ENCODE measurements at regions not wholly inside any gene's neighbourhood (a gene's known extent, or its start where the extent isn't known, plus 50 kb on each side); places are given as distances from the start of the nearest gene placed in this dataset.
"Not testable (repeated sequence)": the region's sequence is repeated elsewhere in the genome, so short reads cannot be mapped to it uniquely, and the experiment has no call there.

DNA sequence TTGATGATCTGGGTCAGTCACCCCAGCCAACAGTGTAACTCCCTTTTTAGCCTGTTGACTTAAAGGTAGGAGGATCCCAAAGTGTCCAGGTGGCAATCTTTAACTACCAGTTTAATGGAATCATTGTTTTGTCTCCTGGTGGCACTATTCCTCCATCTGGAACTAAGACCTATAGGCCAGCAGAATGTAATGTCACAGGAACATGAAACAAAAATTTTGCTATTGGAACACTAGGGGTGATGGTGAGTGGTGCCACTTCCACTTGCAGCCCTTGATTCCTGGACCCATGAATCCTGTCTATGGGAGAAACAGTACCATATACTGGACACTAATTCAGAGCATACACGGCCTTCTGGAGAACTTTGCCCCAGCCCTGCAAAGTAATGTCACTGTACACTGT is 219.5 kb upstream of the RASA1 start:
- WGBS (ENCODE audit: insufficient coverage), result 86% methylated on average over 1 of the region's 1 CpG
- H3K9ac ChIP-seq (ENCODE audit: low read length), result no peak overlapping the region
- DNase-seq (no peak), ATAC-seq (ENCODE audit: low read depth) (no peak)
- ChIA-PET CTCF (no interaction called here), POLR2A (no interaction called here)
- no peaks in the 10 kb centered on the region for H3K79me2 ChIP-seq (ENCODE audit: control insufficient read depth, insufficient read depth, low read length)
- no peak overlapping the region for H3K4me3 ChIP-seq (ENCODE audit: control extremely low read depth in 1 of 5, extremely low read depth in 1 of 5, insufficient read depth in 1 of 5, low read depth in 2 of 5, low read length in 4 of 5)
- H3K27me3 ChIP-seq (replicated peaks in 1 of 4; ENCODE audit: control extremely low read depth in 1 of 4, control insufficient read depth in 3 of 4, insufficient read depth in 4 of 4, low read length in 3 of 4), result no peaks in the 10 kb centered on the region
- TF ChIP-seq EZH2 (IDR thresholded peaks at IDR 0.05; ENCODE audit: borderline replicate concordance, insufficient read depth, low read depth, low read length, poor library complexity, severe bottlenecking), result no peak
- TF ChIP-seq, protein P1, sequence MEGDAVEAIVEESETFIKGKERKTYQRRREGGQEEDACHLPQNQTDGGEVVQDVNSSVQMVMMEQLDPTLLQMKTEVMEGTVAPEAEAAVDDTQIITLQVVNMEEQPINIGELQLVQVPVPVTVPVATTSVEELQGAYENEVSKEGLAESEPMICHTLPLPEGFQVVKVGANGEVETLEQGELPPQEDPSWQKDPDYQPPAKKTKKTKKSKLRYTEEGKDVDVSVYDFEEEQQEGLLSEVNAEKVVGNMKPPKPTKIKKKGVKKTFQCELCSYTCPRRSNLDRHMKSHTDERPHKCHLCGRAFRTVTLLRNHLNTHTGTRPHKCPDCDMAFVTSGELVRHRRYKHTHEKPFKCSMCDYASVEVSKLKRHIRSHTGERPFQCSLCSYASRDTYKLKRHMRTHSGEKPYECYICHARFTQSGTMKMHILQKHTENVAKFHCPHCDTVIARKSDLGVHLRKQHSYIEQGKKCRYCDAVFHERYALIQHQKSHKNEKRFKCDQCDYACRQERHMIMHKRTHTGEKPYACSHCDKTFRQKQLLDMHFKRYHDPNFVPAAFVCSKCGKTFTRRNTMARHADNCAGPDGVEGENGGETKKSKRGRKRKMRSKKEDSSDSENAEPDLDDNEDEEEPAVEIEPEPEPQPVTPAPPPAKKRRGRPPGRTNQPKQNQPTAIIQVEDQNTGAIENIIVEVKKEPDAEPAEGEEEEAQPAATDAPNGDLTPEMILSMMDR (IDR thresholded peaks at IDR 0.05), result no peak
- H3K4me2 ChIP-seq (replicated peaks; ENCODE audit: low read depth, low read length, poor library complexity, severe bottlenecking), result no peak overlapping the region
- H2AFZ ChIP-seq (ENCODE audit: insufficient read depth, low read depth, low read length, poor library complexity, severe bottlenecking), result no peak overlapping the region
- Mint-ChIP-seq H3K27me3 (peaks cover 9% of the 10 kb centered on the region), H3K4me3 (no peak overlapping the region), H3K4me1 (peaks cover 13% of the 10 kb centered on the region), H3K9me3 (ENCODE audit: insufficient read depth) (peaks cover 11% of the 10 kb centered on the region), H3K27ac (no peak overlapping the region)
- peaks cover 0 to 4% of the 10 kb centered on the region in 2 donors for H3K4me1 ChIP-seq (ENCODE audit: control insufficient read depth in 2 of 2, insufficient read depth in 2 of 2, low read length in 2 of 2)
- peaks cover 2 to 19% (median 12%) of the 10 kb centered on the region in 3 donors for H3K9me3 ChIP-seq (ENCODE audit: control extremely low read depth in 1 of 3, control insufficient read depth in 2 of 3, insufficient read depth in 1 of 3, low read length in 2 of 3)
- no peak overlapping the region for H3K27ac ChIP-seq (ENCODE audit: low read length in 2 of 2)
- no peaks in the 10 kb centered on the region for H3K36me3 ChIP-seq (replicated peaks in 1 of 2; ENCODE audit: control extremely low read depth in 1 of 2, control insufficient read depth in 1 of 2, extremely low read depth in 1 of 2, insufficient read depth in 2 of 2, low read length in 1 of 2)
- intact Hi-C loops (cut with micrococcal nuclease), result no loop called here
- H4K20me1 ChIP-seq (ENCODE audit: control insufficient read depth, insufficient read depth, low read length, poor library complexity, severe bottlenecking), result no peaks in the 10 kb centered on the region

DNA sequence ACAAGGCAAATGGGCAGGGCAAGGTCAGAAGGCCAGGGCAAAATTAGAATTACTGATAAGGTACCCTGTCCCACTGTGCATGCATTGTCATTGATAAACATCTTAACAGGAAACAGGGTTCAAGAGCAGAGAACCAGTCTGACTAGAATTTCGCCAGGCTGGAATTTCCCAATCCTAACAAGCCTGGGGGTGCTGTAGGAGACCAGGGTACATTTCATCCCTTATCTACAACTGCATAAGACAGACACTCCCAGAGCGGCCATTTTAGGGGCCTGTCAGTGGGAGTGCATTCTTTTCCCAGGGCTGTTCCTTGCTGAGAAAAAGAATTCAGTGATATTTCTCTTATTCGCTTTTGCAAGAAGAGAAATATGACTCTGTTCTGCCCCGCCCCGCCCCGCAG is 218.7 kb upstream of the RASA1 start:
- H3K4me2 ChIP-seq (replicated peaks; ENCODE audit: low read depth, low read length, poor library complexity, severe bottlenecking); H3K27ac Mint-ChIP-seq; CTCF ChIA-PET; H3K4me1 ChIP-seq (ENCODE audit: control insufficient read depth in 2 of 2, insufficient read depth in 2 of 2, low read length in 2 of 2); H3K79me2 ChIP-seq (ENCODE audit: control insufficient read depth, insufficient read depth, low read length); H3K36me3 ChIP-seq (replicated peaks in 1 of 2; ENCODE audit: control extremely low read depth in 1 of 2, control insufficient read depth in 1 of 2, extremely low read depth in 1 of 2, insufficient read depth in 2 of 2, low read length in 1 of 2); ATAC-seq (ENCODE audit: low read depth); H4K20me1 ChIP-seq (ENCODE audit: control insufficient read depth, insufficient read depth, low read length, poor library complexity, severe bottlenecking); H3K27ac ChIP-seq (ENCODE audit: low read length in 2 of 2); intact Hi-C loops (cut with micrococcal nuclease); H2AFZ ChIP-seq (ENCODE audit: insufficient read depth, low read depth, low read length, poor library complexity, severe bottlenecking); DNase-seq; POLR2A ChIA-PET; H3K9ac ChIP-seq (ENCODE audit: low read length); H3K4me3 Mint-ChIP-seq; H3K27me3 ChIP-seq (replicated peaks in 1 of 4; ENCODE audit: control extremely low read depth in 1 of 4, control insufficient read depth in 3 of 4, insufficient read depth in 4 of 4, low read length in 3 of 4); H3K27me3 Mint-ChIP-seq; H3K4me3 ChIP-seq (ENCODE audit: control extremely low read depth in 1 of 5, extremely low read depth in 1 of 5, insufficient read depth in 1 of 5, low read depth in 2 of 5, low read length in 4 of 5): not testable (repeated sequence)
- WGBS (ENCODE audit: insufficient coverage), result 100% methylated on average over 1 of the region's 6 CpGs
- H3K9me3 ChIP-seq (ENCODE audit: control extremely low read depth in 1 of 3, control insufficient read depth in 2 of 3, insufficient read depth in 1 of 3, low read length in 2 of 3), result peaks cover 0 to 19% (median 10%) of the 10 kb centered on the region in 3 donors
- Mint-ChIP-seq H3K9me3 (ENCODE audit: insufficient read depth) (peaks cover 11% of the 10 kb centered on the region), H3K4me1 (peaks cover 13% of the 10 kb centered on the region)

Data from B cell (primary cell).